Mesenchymal stem cell (in vitro differentiated cells and primary cell): ENCODE measurements at regions not wholly inside any gene's neighbourhood (a gene's known extent, or its start where the extent isn't known, plus 50 kb on each side); places are given as distances from the start of the nearest gene placed in this dataset.

Experiments
- DNase-seq: peaks from one replicate; pipeline ENCODE4 v3.0.0-alpha.2; 2013
- H2AFZ ChIP-seq: one replicate; pipeline ENCODE4 v1.6.1; 2013; ENCODE audit warnings: low read depth, mild to moderate bottlenecking, control low read depth, inconsistent platforms, low read length, moderate library complexity
- H2AK5ac ChIP-seq: 2 replicates; pipeline ENCODE4 v1.6.1; 2013; ENCODE audit warnings: low read length, moderate library complexity, mild to moderate bottlenecking, inconsistent platforms; ENCODE audit not compliant: severe bottlenecking
- H2BK120ac ChIP-seq: one replicate; pipeline ENCODE4 v1.6.1; 2013; ENCODE audit warnings: low read depth, mild to moderate bottlenecking, inconsistent platforms, low read length, moderate library complexity
- H2BK12ac ChIP-seq, 2 experiments: one replicate each; pipeline ENCODE4 v1.6.1; 2013; ENCODE audit warnings: inconsistent platforms in 2 of 2, low read length in 2 of 2, mild to moderate bottlenecking in 2 of 2, moderate library complexity in 2 of 2, control low read depth in 1 of 2
- H2BK15ac ChIP-seq: one replicate; pipeline ENCODE4 v1.6.1; 2013; ENCODE audit warnings: mild to moderate bottlenecking, low read depth, inconsistent platforms; ENCODE audit not compliant: poor library complexity, severe bottlenecking
- H2BK5ac ChIP-seq: 2 replicates; pipeline ENCODE4 v1.6.1; 2013; ENCODE audit warnings: low read depth, mild to moderate bottlenecking, low read length, control low read depth, inconsistent platforms; ENCODE audit not compliant: poor library complexity, severe bottlenecking
- H3K14ac ChIP-seq, 2 experiments: one replicate each; pipeline ENCODE4 v1.6.1; 2013; ENCODE audit warnings: inconsistent platforms in 2 of 2, low read length in 2 of 2, control low read depth in 1 of 2, mild to moderate bottlenecking in 1 of 2, moderate library complexity in 1 of 2
- H3K18ac ChIP-seq, 2 experiments: one replicate each; pipeline ENCODE4 v1.6.1; 2013; ENCODE audit warnings: inconsistent platforms in 2 of 2, low read length in 2 of 2, control low read depth in 1 of 2, low read depth in 1 of 2, mild to moderate bottlenecking in 1 of 2
- H3K23ac ChIP-seq, 2 experiments: one replicate each; pipeline ENCODE4 v1.6.1; 2013; ENCODE audit warnings: inconsistent platforms in 2 of 2, low read length in 2 of 2, mild to moderate bottlenecking in 2 of 2, moderate library complexity in 2 of 2, control low read depth in 1 of 2
- H3K27ac ChIP-seq: 2 replicates; pipeline ENCODE4 v1.5.1; 2013; ENCODE audit warnings: mild to moderate bottlenecking, moderate library complexity, low read length, control low read depth, inconsistent platforms; ENCODE audit not compliant: poor library complexity, severe bottlenecking
- H3K27me3 ChIP-seq, 2 experiments: 2 replicates each; pipeline versions ENCODE4 v1.6.1 to v1.7.0; 2013; ENCODE audit warnings: low read length in 2 of 2, mild to moderate bottlenecking in 2 of 2, moderate library complexity in 2 of 2, control low read depth in 1 of 2, inconsistent platforms in 1 of 2; ENCODE audit not compliant: control insufficient read depth in 1 of 2, insufficient read depth in 1 of 2
- H3K36me3 ChIP-seq, 2 experiments: 2 replicates each; pipeline versions ENCODE4 v1.6.1 to v1.7.0; 2013; ENCODE audit warnings: low read length in 2 of 2, control low read depth in 1 of 2, inconsistent platforms in 1 of 2, low read depth in 1 of 2, mild to moderate bottlenecking in 1 of 2; ENCODE audit not compliant: insufficient read depth in 2 of 2, control insufficient read depth in 1 of 2
- H3K4ac ChIP-seq, 2 experiments: one replicate each; pipeline ENCODE4 v1.6.1; 2013; ENCODE audit warnings: inconsistent platforms in 2 of 2, low read length in 2 of 2, mild to moderate bottlenecking in 2 of 2, moderate library complexity in 2 of 2, control low read depth in 1 of 2, low read depth in 1 of 2
- H3K4me1 ChIP-seq: 2 replicates; pipeline ENCODE4 v1.6.1; 2013; ENCODE audit warnings: low read depth, low read length, control low read depth; ENCODE audit not compliant: control insufficient read depth, insufficient read depth
- H3K4me2 ChIP-seq: 2 replicates; pipeline ENCODE4 v1.6.1; 2013; ENCODE audit warnings: low read length, mild to moderate bottlenecking, inconsistent platforms; ENCODE audit not compliant: poor library complexity, severe bottlenecking
- H3K4me3 ChIP-seq, 2 experiments: 2 replicates each; pipeline versions ENCODE4 v1.5.1 to v1.7.0; 2013; ENCODE audit warnings: low read length in 2 of 2, mild to moderate bottlenecking in 2 of 2, control low read depth in 1 of 2, low read depth in 1 of 2; ENCODE audit not compliant: insufficient read depth in 1 of 2
- H3K79me1 ChIP-seq: replicated peaks from 2 replicates; pipeline ENCODE4 v1.6.1; 2013; ENCODE audit warnings: mild to moderate bottlenecking, control low read depth, low read length, inconsistent platforms; ENCODE audit not compliant: poor library complexity, severe bottlenecking
- H3K9ac ChIP-seq: 2 replicates; pipeline ENCODE4 v1.7.0; 2013; ENCODE audit warnings: mild to moderate bottlenecking, low read length, moderate library complexity
- H3K9me3 ChIP-seq: 2 replicates; pipeline ENCODE4 v1.7.0; 2013; ENCODE audit warnings: mild to moderate bottlenecking, low read length; ENCODE audit not compliant: control insufficient read depth
- H4K8ac ChIP-seq: one replicate; pipeline ENCODE4 v1.6.1; 2013; ENCODE audit warnings: inconsistent platforms, mild to moderate bottlenecking, low read length, moderate library complexity
- H4K91ac ChIP-seq: one replicate; pipeline ENCODE4 v1.6.1; 2013; ENCODE audit warnings: mild to moderate bottlenecking, low read length, inconsistent platforms
- WGBS: methylation state at CpG from one replicate; pipeline ENCODE4 v1.1.7; 2013; ENCODE audit warnings: mixed read lengths; 5-methylcytosine and 5-hydroxymethylcytosine counted together

DNA sequence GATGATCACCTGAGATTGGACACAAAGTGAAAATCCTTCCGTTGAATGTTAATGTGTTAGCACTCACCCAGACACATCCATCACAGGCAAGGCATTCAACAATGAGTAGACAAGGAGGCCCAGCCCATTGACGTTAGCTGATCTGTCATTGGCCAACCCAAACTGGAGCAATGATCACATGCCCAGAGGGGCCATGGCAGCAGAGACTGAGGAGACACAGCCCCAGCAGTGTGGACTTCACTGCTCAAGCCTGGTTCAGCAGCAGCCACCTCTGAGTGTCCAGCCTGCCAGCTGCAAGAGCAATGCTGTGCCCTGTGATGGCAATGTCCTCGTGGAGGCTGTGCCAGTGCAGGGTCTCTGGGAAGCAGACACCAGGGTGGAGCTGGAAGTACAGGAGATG lies 622.2 kb downstream of the AACS start:
- H3K4ac ChIP-seq = no peak overlapping the region
- H3K4me2 ChIP-seq = no peak overlapping the region
- 51% methylated on average over 3 of the region's 3 CpGs for WGBS
- no peak overlapping the region for H3K9ac ChIP-seq
- H2AFZ ChIP-seq = no peak overlapping the region
- H3K4me3 ChIP-seq = no peak overlapping the region
- H3K14ac ChIP-seq = no peak overlapping the region
- no peak overlapping the region for H3K18ac ChIP-seq
- no peaks in the 10 kb centered on the region for H3K9me3 ChIP-seq
- H2BK120ac ChIP-seq = no peak overlapping the region
- no peak for DNase-seq
- H3K27me3 ChIP-seq = no peaks in the 10 kb centered on the region
- H3K36me3 ChIP-seq = no peaks in the 10 kb centered on the region
- no peaks in the 10 kb centered on the region for H3K79me1 ChIP-seq
- H3K27ac ChIP-seq = no peak overlapping the region
- H2AK5ac ChIP-seq = no peak overlapping the region
- peaks cover 2% of the 10 kb centered on the region for H3K4me1 ChIP-seq
- H2BK5ac ChIP-seq = no peak overlapping the region
- H2BK12ac ChIP-seq = no peak overlapping the region
- H2BK15ac ChIP-seq = no peak overlapping the region
- no peak overlapping the region for H4K91ac ChIP-seq
- H4K8ac ChIP-seq = no peak overlapping the region
- H3K23ac ChIP-seq = no peak overlapping the region

DNA sequence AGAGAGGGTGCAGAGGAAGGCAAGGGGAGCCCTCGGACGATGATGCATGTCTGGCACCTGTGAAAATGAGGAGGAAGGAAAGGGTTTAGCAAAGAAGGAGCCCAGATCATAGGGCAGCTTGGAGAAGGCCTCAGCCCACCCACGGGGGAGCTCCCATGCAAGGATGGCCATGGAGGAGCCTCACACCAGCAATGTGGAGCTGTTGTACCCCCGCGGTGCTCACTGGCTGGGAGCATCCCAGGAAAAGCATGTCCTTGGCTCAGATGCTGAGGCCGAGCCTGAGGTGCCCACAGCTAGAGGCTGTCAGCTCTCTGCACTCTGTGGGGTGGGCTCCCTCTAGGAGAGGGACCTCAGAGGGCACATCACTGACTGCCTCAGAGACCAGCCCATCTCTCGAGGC lies 622.6 kb downstream of the AACS start:
- Histone ChIP-seq H2BK12ac (no peak overlapping the region), H2AFZ (no peak overlapping the region), H3K4me3 (no peak overlapping the region), H2BK5ac (no peak overlapping the region), H4K8ac (no peak overlapping the region), H2BK120ac (no peak overlapping the region), H2AK5ac (no peak overlapping the region), H3K23ac (no peak overlapping the region), H3K36me3 (no peaks in the 10 kb centered on the region), H3K4me1 (peaks cover 2% of the 10 kb centered on the region), H3K27ac (no peak overlapping the region), H3K27me3 (no peaks in the 10 kb centered on the region), H3K79me1 (no peaks in the 10 kb centered on the region), H3K14ac (no peak overlapping the region), H3K9ac (no peak overlapping the region), H3K18ac (no peak overlapping the region), H3K9me3 (no peaks in the 10 kb centered on the region), H3K4ac (no peak overlapping the region), H3K4me2 (no peak overlapping the region), H2BK15ac (no peak overlapping the region), H4K91ac (no peak overlapping the region)
- no peak for DNase-seq
- 62% methylated on average over 7 of the region's 7 CpGs for WGBS

DNA sequence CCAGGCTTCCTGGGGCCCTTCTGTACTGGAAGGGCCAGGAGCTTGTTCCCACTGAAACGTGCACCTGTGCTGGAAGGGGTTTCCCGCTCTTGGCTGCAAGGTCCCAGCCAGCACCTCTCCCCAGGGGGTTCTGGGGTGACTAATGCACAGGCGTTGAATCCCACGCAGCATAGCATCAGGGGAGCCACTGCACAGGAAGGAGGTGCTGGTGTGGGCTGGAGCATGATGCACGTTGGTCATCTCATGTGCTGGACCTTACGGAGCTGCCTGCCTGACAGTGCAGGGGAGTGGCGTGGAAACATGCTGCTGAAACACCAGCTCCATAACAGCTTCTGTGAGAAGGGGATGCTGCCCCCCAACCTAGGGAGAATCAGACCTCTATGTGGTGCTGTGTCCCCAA lies 623.0 kb downstream of the AACS start:
- H2BK120ac ChIP-seq = no peak overlapping the region
- peaks cover 2% of the 10 kb centered on the region for H3K4me1 ChIP-seq

DNA sequence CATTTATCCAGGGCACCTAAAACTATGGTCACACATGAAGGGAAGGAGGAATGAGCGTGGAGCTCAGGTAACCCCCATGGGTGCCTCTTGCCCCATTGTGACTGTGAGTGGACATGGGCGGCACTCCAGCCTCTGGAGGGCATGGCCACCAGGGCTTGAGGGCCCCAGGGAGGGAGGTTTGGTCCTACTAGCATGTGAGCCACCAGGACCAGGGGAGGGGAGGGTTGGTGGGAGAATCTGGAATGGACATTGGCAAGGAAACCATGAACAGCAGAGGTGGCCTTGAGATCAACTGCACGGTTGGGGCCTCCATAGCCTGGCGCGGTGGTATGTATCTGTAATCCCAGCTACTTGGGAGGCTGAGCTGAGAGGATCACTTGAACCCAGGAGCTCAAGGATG lies 623.6 kb downstream of the AACS start:
- Histone ChIP-seq H2BK5ac (no peak overlapping the region), H3K79me1 (no peaks in the 10 kb centered on the region), H4K91ac (no peak overlapping the region), H3K14ac (no peak overlapping the region), H3K4me1 (peaks cover 2% of the 10 kb centered on the region), H3K4ac (no peak overlapping the region), H3K36me3 (no peaks in the 10 kb centered on the region), H2AFZ (no peak overlapping the region), H3K23ac (no peak overlapping the region), H3K4me3 (no peak overlapping the region), H2AK5ac (no peak overlapping the region), H3K4me2 (no peak overlapping the region), H3K9me3 (no peaks in the 10 kb centered on the region), H2BK15ac (no peak overlapping the region), H3K18ac (no peak overlapping the region), H3K9ac (no peak overlapping the region), H2BK12ac (no peak overlapping the region), H2BK120ac (no peak overlapping the region), H3K27ac (no peak overlapping the region), H3K27me3 (no peaks in the 10 kb centered on the region), H4K8ac (no peak overlapping the region)
- no peak for DNase-seq
- 83% methylated on average over 5 of the region's 5 CpGs for WGBS

More for the DNA sequence above, 623.0 kb downstream of the AACS start:
- Histone ChIP-seq H2AK5ac (no peak overlapping the region), H3K79me1 (no peaks in the 10 kb centered on the region), H2BK12ac (no peak overlapping the region), H3K27me3 (no peaks in the 10 kb centered on the region), H3K27ac (no peak overlapping the region), H3K9ac (no peak overlapping the region), H3K23ac (no peak overlapping the region), H2BK5ac (no peak overlapping the region), H3K4ac (no peak overlapping the region), H2AFZ (no peak overlapping the region), H4K8ac (no peak overlapping the region), H3K9me3 (no peaks in the 10 kb centered on the region), H4K91ac (no peak overlapping the region), H2BK15ac (no peak overlapping the region), H3K36me3 (no peaks in the 10 kb centered on the region), H3K14ac (no peak overlapping the region), H3K4me2 (no peak overlapping the region), H3K18ac (no peak overlapping the region), H3K4me3 (no peak overlapping the region)
- WGBS = 72% methylated on average over 7 of the region's 7 CpGs
- no peak for DNase-seq
